GM12872 (cell line): ENCODE measurements at regions not wholly inside any gene's neighbourhood (a gene's known extent, or its start where the extent isn't known, plus 50 kb on each side); places are given as distances from the start of the nearest gene placed in this dataset.

Source experiments
- TF ChIP-seq, protein P1 (sequence below): IDR thresholded peaks from 3 replicates; pipeline ENCODE4 v1.5.1; 2011; ENCODE audit warnings: low read depth, mild to moderate bottlenecking, low read length, moderate library complexity; ENCODE audit not compliant: insufficient read depth

- TF ChIP-seq, protein P1, sequence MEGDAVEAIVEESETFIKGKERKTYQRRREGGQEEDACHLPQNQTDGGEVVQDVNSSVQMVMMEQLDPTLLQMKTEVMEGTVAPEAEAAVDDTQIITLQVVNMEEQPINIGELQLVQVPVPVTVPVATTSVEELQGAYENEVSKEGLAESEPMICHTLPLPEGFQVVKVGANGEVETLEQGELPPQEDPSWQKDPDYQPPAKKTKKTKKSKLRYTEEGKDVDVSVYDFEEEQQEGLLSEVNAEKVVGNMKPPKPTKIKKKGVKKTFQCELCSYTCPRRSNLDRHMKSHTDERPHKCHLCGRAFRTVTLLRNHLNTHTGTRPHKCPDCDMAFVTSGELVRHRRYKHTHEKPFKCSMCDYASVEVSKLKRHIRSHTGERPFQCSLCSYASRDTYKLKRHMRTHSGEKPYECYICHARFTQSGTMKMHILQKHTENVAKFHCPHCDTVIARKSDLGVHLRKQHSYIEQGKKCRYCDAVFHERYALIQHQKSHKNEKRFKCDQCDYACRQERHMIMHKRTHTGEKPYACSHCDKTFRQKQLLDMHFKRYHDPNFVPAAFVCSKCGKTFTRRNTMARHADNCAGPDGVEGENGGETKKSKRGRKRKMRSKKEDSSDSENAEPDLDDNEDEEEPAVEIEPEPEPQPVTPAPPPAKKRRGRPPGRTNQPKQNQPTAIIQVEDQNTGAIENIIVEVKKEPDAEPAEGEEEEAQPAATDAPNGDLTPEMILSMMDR = no peak
Observed at GRCh38 chr2:187875261-187876141, 321.3 kb upstream of the TFPI start.

GRCh38 chr2:187876554-187876953 lies 322.3 kb upstream of the TFPI start:
- TF ChIP-seq, protein P1 = no peak

- TF ChIP-seq, protein P1 = no peak
Observed at GRCh38 chr2:187877391-187877790, 323.2 kb upstream of the TFPI start.

DNA sequence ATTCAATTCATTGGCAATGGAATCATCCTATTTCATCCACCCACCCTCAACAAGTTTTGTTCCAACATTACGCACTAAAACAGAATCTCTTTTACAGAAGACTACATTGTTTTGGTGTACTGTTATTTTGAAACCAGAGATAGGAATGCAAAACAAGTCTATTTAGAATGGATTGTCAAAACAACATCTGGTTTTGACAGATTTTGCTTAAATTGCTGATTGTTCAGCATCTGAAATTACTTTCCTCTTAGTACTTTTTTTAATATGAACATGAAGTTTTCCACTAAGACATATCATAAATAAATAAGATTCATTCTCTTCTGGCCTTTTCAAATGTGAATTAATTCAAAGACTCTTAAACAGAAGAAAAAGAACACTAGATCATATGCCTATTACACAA lies 323.9 kb upstream of the TFPI start:
- TF ChIP-seq, protein P1 = no peak

DNA sequence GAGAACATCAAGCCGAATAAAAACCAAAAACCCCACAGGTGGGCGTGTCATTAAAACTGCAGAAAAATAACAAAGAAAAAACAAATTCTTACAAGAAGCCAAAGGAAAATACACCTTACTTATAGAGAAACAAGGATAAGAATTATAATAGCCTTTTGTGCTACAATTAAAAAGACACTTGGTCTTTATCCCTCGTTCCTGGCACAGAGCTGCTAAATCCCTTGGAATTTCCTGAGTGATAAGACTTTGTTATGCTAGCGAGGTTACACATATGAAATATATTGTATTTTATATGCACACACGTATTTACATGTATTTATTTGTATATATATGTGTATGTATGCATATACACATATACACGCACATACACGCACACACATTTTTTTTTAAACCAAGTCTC lies 325.3 kb upstream of the TFPI start:
- TF ChIP-seq, protein P1 = no peak

- TF ChIP-seq, protein P1 = no peak
Observed at GRCh38 chr2:187884003-187884402, 329.8 kb upstream of the TFPI start.

DNA sequence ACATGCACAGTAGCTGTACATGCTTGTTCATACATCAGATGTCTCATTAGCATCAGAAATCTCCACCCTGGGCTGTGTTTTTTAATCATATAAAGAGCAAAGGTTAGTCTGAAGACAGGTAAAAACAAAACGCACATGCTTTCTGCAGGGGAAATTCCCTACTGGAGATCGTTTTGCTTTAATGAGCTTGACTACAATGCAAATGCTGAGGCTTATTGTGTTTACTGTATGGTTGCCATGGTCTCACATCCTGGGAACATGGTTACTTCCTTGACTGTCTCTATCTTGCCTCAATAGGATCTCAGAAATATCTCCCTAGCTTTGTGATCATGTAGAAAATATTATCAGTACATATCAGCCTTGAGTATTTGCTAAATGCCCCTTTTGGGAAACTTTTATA lies 336.5 kb upstream of the TFPI start:
- TF ChIP-seq, protein P1 = no peak
